Smooth muscle cell (in vitro differentiated cells): ENCODE measurements at regions not wholly inside any gene's neighbourhood (a gene's known extent, or its start where the extent isn't known, plus 50 kb on each side); places are given as distances from the start of the nearest gene placed in this dataset.

Experiments
- DNase-seq: peaks from one replicate; lab custom pipeline; 2025; ENCODE audit not compliant: unreplicated experiment; lab: John Stamatoyannopoulos, UW
- H2AFZ ChIP-seq: fragments of 200-600 bp; sonication (generic); 2 replicates; pipeline ENCODE4 v1.6.0; 2016; ENCODE audit warnings: antibody characterized with exemption, low read depth, mild to moderate bottlenecking
- H3F3A ChIP-seq: fragments of 200-600 bp; sonication (generic); 2 replicates; pipeline ENCODE4 v1.6.0; 2017; ENCODE audit warnings: antibody characterized with exemption, low read depth
- H3K27ac ChIP-seq: fragments of 200-600 bp; sonication (generic); 2 replicates; pipeline ENCODE4 v1.5.1; 2016; ENCODE audit warnings: low read depth, mild to moderate bottlenecking
- H3K27me3 ChIP-seq: fragments of 200-600 bp; sonication (generic); 2 replicates; pipeline ENCODE4 v1.6.1; 2016; ENCODE audit warnings: low read depth, mild to moderate bottlenecking
- H3K36me3 ChIP-seq: fragments of 200-600 bp; sonication (generic); 2 replicates; pipeline ENCODE4 v1.5.1; 2016; ENCODE audit warnings: low read depth
- H3K4me1 ChIP-seq: fragments of 200-600 bp; sonication (generic); 2 replicates; pipeline ENCODE4 v1.5.1; 2016; ENCODE audit warnings: low read depth
- H3K4me2 ChIP-seq: fragments of 200-600 bp; sonication (generic); 2 replicates; pipeline ENCODE4 v1.6.0; 2016; ENCODE audit warnings: mild to moderate bottlenecking
- H3K4me3 ChIP-seq: fragments of 200-600 bp; sonication (generic); 2 replicates; pipeline ENCODE4 v1.5.1; 2016; ENCODE audit warnings: mild to moderate bottlenecking
- H3K79me2 ChIP-seq: fragments of 200-600 bp; sonication (generic); 2 replicates; pipeline ENCODE4 v1.6.0; 2016; ENCODE audit warnings: low read depth, mild to moderate bottlenecking
- H3K9ac ChIP-seq: fragments of 200-600 bp; sonication (generic); 2 replicates; pipeline ENCODE4 v1.6.0; 2016; ENCODE audit warnings: low read depth
- H3K9me3 ChIP-seq: fragments of 200-600 bp; sonication (generic); replicated peaks from 2 replicates; pipeline ENCODE4 v1.5.1; 2016; ENCODE audit warnings: low read depth
- H4K20me1 ChIP-seq: fragments of 200-600 bp; sonication (generic); 2 replicates; pipeline ENCODE4 v1.6.0; 2016; ENCODE audit warnings: low read depth
- CTCF ChIP-seq: fragments of 200-600 bp; sonication (generic); IDR thresholded peaks from 2 replicates; pipeline ENCODE4 v1.5.1; 2017; ENCODE audit warnings: borderline replicate concordance, mild to moderate bottlenecking, antibody characterized with exemption; ENCODE audit not compliant: insufficient read depth, poor library complexity, severe bottlenecking
- WGBS: methylation state at CpG from one replicate; pipeline ENCODE4 v1.1.7; 2016; ENCODE audit warnings: low lambda C conversion rate; 5-methylcytosine and 5-hydroxymethylcytosine counted together

GRCh38 chr22:49079743-49080500 is 747.8 kb downstream of the BRD1 start:
- Histone ChIP-seq H3K4me2 (no peak overlapping the region), H3K27me3 (peaks cover 3% of the 10 kb centered on the region), H4K20me1 (no peaks in the 10 kb centered on the region), H2AFZ (no peak overlapping the region), H3K9ac (no peak overlapping the region), H3K9me3 (no peaks in the 10 kb centered on the region), H3K36me3 (no peaks in the 10 kb centered on the region), H3K79me2 (no peaks in the 10 kb centered on the region), H3K4me1 (no peaks in the 10 kb centered on the region), H3F3A (no peaks in the 10 kb centered on the region), H3K27ac (no peak overlapping the region), H3K4me3 (no peak overlapping the region)
- no peak for DNase-seq
- WGBS, result 89% methylated on average over 15 of the region's 15 CpGs
- TF ChIP-seq CTCF, result no peak

DNA sequence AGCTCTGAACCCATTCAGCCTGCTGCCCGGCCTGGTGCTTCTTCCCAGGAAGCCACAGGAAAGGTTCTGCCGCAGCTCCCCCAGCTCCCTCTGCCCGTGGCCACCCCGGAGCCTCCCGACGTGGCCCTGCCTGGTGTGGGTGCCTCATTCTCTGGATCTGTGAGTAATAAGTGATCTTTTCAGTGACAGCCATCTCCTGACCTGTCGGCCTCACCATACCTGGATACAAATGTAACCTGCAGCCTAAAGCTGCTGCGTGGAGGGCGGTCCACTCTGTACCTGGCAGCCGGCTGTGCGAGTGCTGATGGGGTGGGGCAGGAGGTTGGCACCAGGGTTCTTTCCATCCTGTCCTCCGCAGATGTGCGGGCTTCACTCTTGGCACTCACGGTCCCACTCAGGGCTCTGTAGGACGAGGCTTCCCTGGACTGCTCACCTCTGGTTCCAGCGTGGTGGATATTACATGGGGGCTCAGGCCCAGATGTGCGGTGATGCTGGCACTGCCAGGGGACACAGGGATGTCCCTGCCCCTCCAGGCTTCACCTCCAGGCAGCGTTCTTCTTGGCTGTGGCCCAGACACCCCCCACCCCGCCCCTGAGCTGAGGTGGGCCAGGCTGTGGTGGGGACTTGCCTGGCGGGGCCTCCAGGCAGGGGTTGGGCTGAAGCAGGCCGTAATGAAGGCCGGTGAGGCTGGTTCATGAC is 748.5 kb downstream of the BRD1 start:
- no peak overlapping the region for H3K27ac ChIP-seq
- WGBS, result 86% methylated on average over 22 of the region's 22 CpGs
- H3K9ac ChIP-seq, result no peak overlapping the region
- H2AFZ ChIP-seq, result no peak overlapping the region
- H3K9me3 ChIP-seq, result no peaks in the 10 kb centered on the region
- peaks cover 3% of the 10 kb centered on the region for H3K27me3 ChIP-seq
- H3F3A ChIP-seq, result no peaks in the 10 kb centered on the region
- H3K79me2 ChIP-seq, result no peaks in the 10 kb centered on the region
- no peak overlapping the region for H3K4me3 ChIP-seq
- no peaks in the 10 kb centered on the region for H3K36me3 ChIP-seq
- no peak for DNase-seq
- TF ChIP-seq CTCF, result no peak
- no peak overlapping the region for H3K4me2 ChIP-seq
- H4K20me1 ChIP-seq, result no peaks in the 10 kb centered on the region
- H3K4me1 ChIP-seq, result no peaks in the 10 kb centered on the region

DNA sequence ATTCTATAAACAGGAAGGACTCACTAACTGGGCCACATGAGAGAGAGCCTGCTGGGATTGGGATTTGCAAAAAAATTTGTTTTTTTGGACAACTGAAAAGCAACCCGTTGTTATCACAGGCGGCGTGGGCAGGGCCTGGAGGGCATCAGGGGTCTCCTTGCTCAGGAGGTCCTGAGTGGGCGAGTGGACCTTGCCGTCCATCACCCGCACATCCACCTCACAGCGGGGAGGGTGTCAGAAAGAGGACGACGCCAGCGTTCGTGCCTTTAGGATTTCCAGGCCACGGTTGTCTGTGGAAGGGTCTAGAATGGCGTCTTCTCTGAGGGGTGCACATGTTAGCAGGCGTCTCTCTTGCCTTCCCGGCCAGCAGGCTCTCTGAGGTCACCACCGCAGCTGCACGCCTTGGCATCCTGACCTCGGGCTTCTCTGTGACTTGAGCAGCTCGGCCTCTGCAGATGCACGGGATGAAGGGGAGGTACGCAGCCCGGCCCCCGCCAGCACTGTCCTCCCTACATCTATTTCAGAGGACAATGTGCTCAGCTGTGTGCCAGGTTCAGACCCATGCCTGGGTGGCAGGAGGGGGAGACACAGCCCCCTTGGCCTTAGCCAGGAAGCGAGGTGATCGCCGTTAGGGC is 749.5 kb downstream of the BRD1 start:
- Histone ChIP-seq H3K79me2 (no peaks in the 10 kb centered on the region), H3K4me2 (no peak overlapping the region), H3K9me3 (no peaks in the 10 kb centered on the region), H3F3A (no peaks in the 10 kb centered on the region), H3K27ac (no peak overlapping the region), H3K4me3 (no peak overlapping the region), H3K27me3 (peaks cover 3% of the 10 kb centered on the region), H3K4me1 (no peaks in the 10 kb centered on the region), H3K36me3 (no peaks in the 10 kb centered on the region), H4K20me1 (no peaks in the 10 kb centered on the region), H3K9ac (no peak overlapping the region), H2AFZ (no peak overlapping the region)
- DNase-seq, result no peak
- no peak for TF ChIP-seq CTCF
- 94% methylated on average over 26 of the region's 26 CpGs for WGBS
